ENCODE measurements at regions not wholly inside any gene's neighbourhood (a gene's known extent, or its start where the extent isn't known, plus 50 kb on each side); places are given as distances from the start of the nearest gene placed in this dataset.

- H3K27ac ChIP-seq, result no peak overlapping the region
- no peak for TF ChIP-seq CTCF (IDR thresholded peaks at IDR 0.05)
- TF ChIP-seq ZFX (IDR thresholded peaks at IDR 0.05; ENCODE audit: borderline replicate concordance), result no peak
These were observed 337.6 kb downstream of the NNT start for GRCh38 chr5:43940562-43940961.

- TF ChIP-seq CTCF (IDR thresholded peaks at IDR 0.05), result no peak
- H3K27ac ChIP-seq, result no peak overlapping the region
These were observed 323.9 kb downstream of the NNT start for GRCh38 chr5:43926923-43927322.

- no peak overlapping the region for H3K27ac ChIP-seq
- TF ChIP-seq CTCF (IDR thresholded peaks at IDR 0.05), result no peak
- TF ChIP-seq ZFX (IDR thresholded peaks at IDR 0.05; ENCODE audit: borderline replicate concordance), result no peak
These were observed 317.4 kb downstream of the NNT start for GRCh38 chr5:43920422-43920821.

GRCh38 chr5:43917925-43918324 is 314.9 kb downstream of the NNT start:
- H3K27ac ChIP-seq, result no peak overlapping the region
- TF ChIP-seq ZFX (IDR thresholded peaks at IDR 0.05; ENCODE audit: borderline replicate concordance), result no peak
- no peak for TF ChIP-seq CTCF (IDR thresholded peaks at IDR 0.05)

GRCh38 chr5:43903129-43903528 is 300.1 kb downstream of the NNT start:
- H3K27ac ChIP-seq, result no peak overlapping the region
- no peak for TF ChIP-seq CTCF (IDR thresholded peaks at IDR 0.05)
- no peak for TF ChIP-seq ZFX (IDR thresholded peaks at IDR 0.05; ENCODE audit: borderline replicate concordance)

GRCh38 chr5:43900974-43901373 is 298.0 kb downstream of the NNT start:
- no peak overlapping the region for H3K27ac ChIP-seq
- no peak for TF ChIP-seq ZFX (IDR thresholded peaks at IDR 0.05; ENCODE audit: borderline replicate concordance)
- no peak for TF ChIP-seq CTCF (IDR thresholded peaks at IDR 0.05)

GRCh38 chr5:43895876-43896275 is 292.9 kb downstream of the NNT start:
- H3K27ac ChIP-seq, result no peak overlapping the region
- TF ChIP-seq CTCF (IDR thresholded peaks at IDR 0.05) (no peak), ZFX (IDR thresholded peaks at IDR 0.05; ENCODE audit: borderline replicate concordance) (no peak)

All from 22Rv1 (cell line).